Psoas muscle (tissue), 7 donors: ENCODE measurements at regions not wholly inside any gene's neighbourhood (a gene's known extent, or its start where the extent isn't known, plus 50 kb on each side); places are given as distances from the start of the nearest gene placed in this dataset.
A peak's percentile ranks its signal among the peaks of the same experiment; 100 is the strongest.

ENCODE experiments used
- ATAC-seq, 4 donors: fragments of 200-7000 bp; cut with Tn5 transposase; one replicate each; pipeline ENCODE4 v1.9.1; 2020; ENCODE audit warnings: moderate library complexity in 3 of 4, mild to moderate bottlenecking in 2 of 4
- DNase-seq, 2 donors: peaks; one replicate each; pipeline ENCODE4 v3.0.0-alpha.2; 2020
- H3K27ac ChIP-seq: fragments of 200-600 bp; one replicate; pipeline ENCODE4 v1.8.0; 2022
- H3K27me3 ChIP-seq, 3 donors: fragments of 200-600 bp in 1 of 3; one replicate each; pipeline versions ENCODE4 v1.6.1 to v1.8.0; 2013 to 2022; ENCODE audit warnings: low read length in 2 of 3, mild to moderate bottlenecking in 2 of 3, moderate library complexity in 1 of 3; ENCODE audit not compliant: insufficient read depth in 3 of 3
- H3K36me3 ChIP-seq, 2 donors: fragments of 200-600 bp in 1 of 2; one replicate each; pipeline versions ENCODE4 v1.6.1 to v1.8.0; 2013 to 2022; ENCODE audit warnings: low read depth in 1 of 2, mild to moderate bottlenecking in 1 of 2, moderate library complexity in 1 of 2; ENCODE audit not compliant: insufficient read depth in 1 of 2
- H3K4me1 ChIP-seq: fragments of 200-600 bp; one replicate; pipeline ENCODE4 v1.8.0; 2022
- H3K4me3 ChIP-seq: fragments of 200-600 bp; one replicate; pipeline ENCODE4 v1.8.0; 2022; ENCODE audit warnings: mild to moderate bottlenecking
- H3K9me3 ChIP-seq: fragments of 200-600 bp; one replicate; pipeline ENCODE4 v1.8.0; 2022
- CTCF ChIP-seq: fragments of 200-600 bp; IDR thresholded peaks from one replicate; pipeline ENCODE4 v1.8.0; 2022; ENCODE audit warnings: antibody characterized with exemption
- WGBS, 3 donors: extraction: QIAGEN DNeasy Blood & Tissue Kit; methylation state at CpG; one replicate each; pipeline versions ENCODE4 v1.1.6 to v1.1.7; 2013; 5-methylcytosine and 5-hydroxymethylcytosine counted together
- intact Hi-C, 2 donors: fragments of 100-400 bp; cut with DNase I; formaldehyde crosslinking; loops; one replicate each; pipeline versions ENCODE4 v1.11.0 to v1.14.2; 2022
- donor health status: healthy with polysubstance abuse.
- donor health status: DM: no; HTN: no; CAD: no; lungs with moderate emphysema.
- donor health status: Bipolar disorder and iron deficiency.
- donor health status: healthy.
- donor health status: DM: yes; HTN: yes; CAD: no.
- donor health status: DM: no; HTN: no; CAD: no.
- donor health status: DM: yes; HTN: yes; CAD: no.

- intact Hi-C loops = loop anchor here (5.0 kb wide), 4 partner anchors 71 to 294 kb away; no protein-coding TSS in a partner anchor
- H3K4me3 ChIP-seq = no peak overlapping the region
- H3K9me3 ChIP-seq = no peaks in the 10 kb centered on the region
- no peak for ATAC-seq
- H3K27ac ChIP-seq = no peak overlapping the region
- H3K36me3 ChIP-seq = no peaks in the 10 kb centered on the region
- no peak for TF ChIP-seq CTCF
- no peaks in the 10 kb centered on the region for H3K4me1 ChIP-seq
- peaks cover 0 to 16% (median 6%) of the 10 kb centered on the region in 3 donors for H3K27me3 ChIP-seq
- DNase-seq = no peak
- 75 to 81% (median 78%) methylated on average over 9 of the region's 9 CpGs for WGBS, 3 donors
Measured at GRCh38 chr21:33125680-33126375, 55.9 kb downstream of the OLIG1 start.

GRCh38 chr21:33126569-33126968 is 56.6 kb downstream of the OLIG1 start:
- no peak overlapping the region for H3K27ac ChIP-seq
- H3K4me1 ChIP-seq = no peaks in the 10 kb centered on the region
- intact Hi-C loops = loop anchor here (5.0 kb wide), 4 partner anchors 71 to 294 kb away; no protein-coding TSS in a partner anchor
- no peaks in the 10 kb centered on the region for H3K36me3 ChIP-seq
- no peak for TF ChIP-seq CTCF
- WGBS, 3 donors = 82 to 88% (median 83%) methylated on average over 7 of the region's 7 CpGs
- no peak overlapping the region for H3K4me3 ChIP-seq
- no peak for DNase-seq
- H3K27me3 ChIP-seq = peaks cover 0 to 24% (median 8%) of the 10 kb centered on the region in 3 donors
- H3K9me3 ChIP-seq = no peaks in the 10 kb centered on the region
- no peak for ATAC-seq

- WGBS, 3 donors = 2 to 3% (median 2%) methylated on average over 18 of the region's 18 CpGs
- ATAC-seq = peak; percentile 76 to 92 (median 90)
Measured at GRCh38 chr21:33127154-33127867, 57.4 kb downstream of the OLIG1 start.

GRCh38 chr21:33127868-33128242 is 57.9 kb downstream of the OLIG1 start:
- H3K27ac ChIP-seq = no peak overlapping the region
- H3K9me3 ChIP-seq = no peaks in the 10 kb centered on the region
- TF ChIP-seq CTCF = no peak
- intact Hi-C loops = loop anchor here (1.0 to 5.0 kb wide), 5 partner anchors 69 to 296 kb away; no protein-coding TSS in a partner anchor
- H3K4me3 ChIP-seq = no peak overlapping the region
- H3K4me1 ChIP-seq = no peaks in the 10 kb centered on the region
- no peaks in the 10 kb centered on the region for H3K36me3 ChIP-seq
- WGBS, 3 donors = 25 to 31% (median 28%) methylated on average over 6 of the region's 6 CpGs
- DNase-seq (no peak), ATAC-seq (no peak)
- H3K27me3 ChIP-seq = peaks cover 0 to 26% (median 8%) of the 10 kb centered on the region in 3 donors

More at GRCh38 chr21:33127154-33127867, 57.4 kb downstream of the OLIG1 start:
- no peak overlapping the region for H3K27ac ChIP-seq
- H3K4me1 ChIP-seq = no peaks in the 10 kb centered on the region
- TF ChIP-seq CTCF = peak; percentile 75
- no peaks in the 10 kb centered on the region for H3K36me3 ChIP-seq
- no peaks in the 10 kb centered on the region for H3K9me3 ChIP-seq
- peaks cover 0 to 21% (median 8%) of the 10 kb centered on the region in 3 donors for H3K27me3 ChIP-seq
- intact Hi-C loops = loop anchor here (5.0 kb wide), 4 partner anchors 70 to 295 kb away; no protein-coding TSS in a partner anchor
- DNase-seq = peak; percentile 56 to 80
- H3K4me3 ChIP-seq = peak overlapping the region; percentile 39
